Neural cell (in vitro differentiated cells): ENCODE measurements at regions not wholly inside any gene's neighbourhood (a gene's known extent, or its start where the extent isn't known, plus 50 kb on each side); places are given as distances from the start of the nearest gene placed in this dataset.

Experiments used
- H2AFZ ChIP-seq: fragments of 200-600, 300-800 bp; sonication (generic), shearing (Covaris generic); 2 replicates; pipeline ENCODE4 v1.6.0; 2014; ENCODE audit warnings: low read depth, mild to moderate bottlenecking, antibody characterized with exemption, low read length, moderate library complexity
- H3F3A ChIP-seq: fragments of 200-600 bp; shearing (Covaris generic); 2 replicates; pipeline ENCODE4 v1.6.1; 2016; ENCODE audit warnings: mild to moderate bottlenecking, moderate library complexity, mixed read lengths, antibody characterized with exemption, low read length; ENCODE audit not compliant: insufficient read depth, poor library complexity, severe bottlenecking
- H3K27ac ChIP-seq: fragments of 200-600, 300-800 bp; sonication (generic), shearing (Covaris generic); 2 replicates; pipeline ENCODE4 v1.5.1; 2014; ENCODE audit warnings: mild to moderate bottlenecking, low read length, moderate library complexity
- H3K27me3 ChIP-seq: fragments of 300-800, 200-600 bp; sonication (generic), shearing (Covaris generic); 2 replicates; pipeline ENCODE4 v1.6.0; 2014; ENCODE audit warnings: mild to moderate bottlenecking, low read depth, low read length, moderate library complexity; ENCODE audit not compliant: insufficient read depth
- H3K36me3 ChIP-seq: fragments of 300-800, 200-600 bp; sonication (generic), shearing (Covaris generic); 2 replicates; pipeline ENCODE4 v1.5.1; 2014; ENCODE audit warnings: mild to moderate bottlenecking, antibody characterized with exemption, low read length, moderate library complexity; ENCODE audit not compliant: insufficient read depth
- H3K4me2 ChIP-seq: fragments of 300-800, 200-600 bp; sonication (generic), shearing (Covaris generic); 2 replicates; pipeline ENCODE4 v1.6.0; 2014; ENCODE audit warnings: mild to moderate bottlenecking, low read length
- H3K4me3 ChIP-seq: fragments of 300-800, 200-600 bp; sonication (generic), shearing (Covaris generic); 2 replicates; pipeline ENCODE4 v1.5.1; 2014; ENCODE audit warnings: mild to moderate bottlenecking, low read length, moderate library complexity
- H3K79me2 ChIP-seq: fragments of 200-600 bp; shearing (Covaris generic); replicated peaks from 2 replicates; pipeline ENCODE4 v1.6.0; 2014; ENCODE audit warnings: mild to moderate bottlenecking, low read length, moderate library complexity; ENCODE audit not compliant: insufficient read depth
- H3K9ac ChIP-seq: fragments of 300-800, 200-600 bp; sonication (generic), shearing (Covaris generic); 2 replicates; pipeline ENCODE4 v1.6.1; 2016; ENCODE audit warnings: mild to moderate bottlenecking, low read length, mixed read lengths
- H3K9me2 ChIP-seq: fragments of 200-600 bp; shearing (Covaris generic); 2 replicates; pipeline ENCODE4 v1.6.1; 2016; ENCODE audit warnings: mild to moderate bottlenecking, low read length, mixed read lengths; ENCODE audit not compliant: insufficient read depth
- H3K9me3 ChIP-seq: fragments of 200-600, 300-800 bp; sonication (generic), shearing (Covaris generic); 2 replicates; pipeline ENCODE4 v1.6.1; 2016; ENCODE audit warnings: mild to moderate bottlenecking, mixed run types, low read length, moderate library complexity, mixed read lengths
- H4K20me1 ChIP-seq: fragments of 200-600 bp; shearing (Covaris generic); 2 replicates; pipeline ENCODE4 v1.6.1; 2016; ENCODE audit warnings: mild to moderate bottlenecking, mixed run types; ENCODE audit not compliant: insufficient read depth
- CTCF ChIP-seq: fragments of 450-650 bp; IDR thresholded peaks from 2 replicates; pipeline ENCODE4 v1.5.1; 2014; ENCODE audit warnings: antibody characterized with exemption, mild to moderate bottlenecking, moderate library complexity; ENCODE audit not compliant: poor library complexity, severe bottlenecking
- EP300 ChIP-seq: fragments of 450-650 bp; conservative IDR thresholded peaks from 2 replicates; pipeline ENCODE4 v1.6.1; 2014; ENCODE audit warnings: antibody characterized with exemption, mild to moderate bottlenecking, moderate library complexity; ENCODE audit not compliant: poor library complexity, severe bottlenecking
- EZH2 ChIP-seq: fragments of 200-600, 300-800 bp; shearing (Covaris generic), sonication (generic); IDR thresholded peaks from 2 replicates; pipeline ENCODE4 v1.6.1; 2014; ENCODE audit warnings: antibody characterized with exemption, low read length, borderline replicate concordance, mild to moderate bottlenecking; ENCODE audit not compliant: insufficient read depth, poor library complexity, severe bottlenecking
- MXI1 ChIP-seq: fragments of 450-650 bp; conservative IDR thresholded peaks from 2 replicates; pipeline ENCODE4 v1.6.1; 2014; ENCODE audit warnings: antibody characterized with exemption, mild to moderate bottlenecking; ENCODE audit not compliant: poor library complexity, severe bottlenecking
- POLR2AphosphoS5 ChIP-seq: IDR thresholded peaks from 2 replicates; pipeline ENCODE4 v1.6.1; 2012
- RAD21 ChIP-seq: fragments of 450-650 bp; conservative IDR thresholded peaks from 2 replicates; pipeline ENCODE4 v1.6.1; 2014; ENCODE audit warnings: antibody characterized with exemption, mild to moderate bottlenecking, moderate library complexity
- REST ChIP-seq: IDR thresholded peaks from 2 replicates; pipeline ENCODE4 v1.6.1; 2012; ENCODE audit warnings: borderline replicate concordance
- SMC3 ChIP-seq: fragments of 450-650 bp; conservative IDR thresholded peaks from 2 replicates; pipeline ENCODE4 v1.6.1; 2014; ENCODE audit warnings: antibody characterized with exemption, mild to moderate bottlenecking, moderate library complexity; ENCODE audit not compliant: poor library complexity
- TAF1 ChIP-seq: IDR thresholded peaks from 2 replicates; pipeline ENCODE4 v1.6.1; 2012; ENCODE audit warnings: low read depth

DNA sequence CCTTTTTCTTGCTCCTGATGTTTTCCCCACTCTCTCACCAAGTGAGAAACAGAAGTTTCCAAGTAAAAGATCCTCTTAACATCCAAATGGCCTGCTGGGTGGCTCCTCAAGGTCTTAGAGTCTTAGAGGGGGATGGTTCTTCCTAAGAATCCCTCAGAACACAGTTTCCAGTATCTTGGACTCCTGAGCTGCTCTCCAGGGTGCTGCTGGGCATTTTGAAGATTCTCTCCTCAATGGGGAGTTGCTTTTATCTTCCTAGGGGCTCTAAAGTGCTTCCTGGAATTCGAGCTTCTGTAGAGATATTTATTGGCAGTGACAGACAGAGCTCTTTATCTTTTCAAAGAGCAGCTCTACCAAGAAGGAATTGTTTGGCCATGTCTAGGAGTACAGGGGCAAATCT is 70.8 kb upstream of the SLC35B3 start:
- Histone ChIP-seq H3F3A (no peaks in the 10 kb centered on the region), H3K9me2 (no peaks in the 10 kb centered on the region), H3K9ac (no peak overlapping the region), H3K79me2 (no peaks in the 10 kb centered on the region), H3K4me3 (no peak overlapping the region), H2AFZ (no peak overlapping the region), H3K9me3 (no peaks in the 10 kb centered on the region), H3K4me2 (no peak overlapping the region), H3K36me3 (no peaks in the 10 kb centered on the region), H4K20me1 (no peaks in the 10 kb centered on the region), H3K27ac (no peak overlapping the region), H3K27me3 (no peaks in the 10 kb centered on the region)
- TF ChIP-seq EZH2 = no peak
- TF ChIP-seq CTCF = no peak
- TF ChIP-seq EP300 = no peak
- no peak for TF ChIP-seq REST
- no peak for TF ChIP-seq RAD21
- TF ChIP-seq TAF1 = no peak
- TF ChIP-seq MXI1 = no peak
- TF ChIP-seq SMC3 = no peak
- TF ChIP-seq POLR2AphosphoS5 = no peak

GRCh38 chr6:8499540-8499939 is 64.2 kb upstream of the SLC35B3 start:
- Histone ChIP-seq H3F3A (no peaks in the 10 kb centered on the region), H4K20me1 (no peaks in the 10 kb centered on the region), H2AFZ (no peak overlapping the region), H3K4me3 (no peak overlapping the region), H3K9me3 (no peaks in the 10 kb centered on the region), H3K4me2 (no peak overlapping the region), H3K9me2 (no peaks in the 10 kb centered on the region), H3K27me3 (no peaks in the 10 kb centered on the region), H3K36me3 (no peaks in the 10 kb centered on the region), H3K27ac (no peak overlapping the region), H3K79me2 (no peaks in the 10 kb centered on the region), H3K9ac (no peak overlapping the region)
- TF ChIP-seq POLR2AphosphoS5 (no peak), EZH2 (no peak), SMC3 (peak; percentile 79), CTCF (peak; percentile 78), RAD21 (peak; percentile 77), EP300 (no peak), TAF1 (no peak), MXI1 (no peak), REST (no peak)
